HG02973 (cell line): ENCODE measurements at regions not wholly inside any gene's neighbourhood (a gene's known extent, or its start where the extent isn't known, plus 50 kb on each side); places are given as distances from the start of the nearest gene placed in this dataset.
"Not testable (repeated sequence)": the region's sequence is repeated elsewhere in the genome, so short reads cannot be mapped to it uniquely, and the experiment has no call there.

Experiments
- ATAC-seq: cut with Tn5 transposase; IDR thresholded peaks from one replicate; pipeline ENCODE4 v1.9.1; 2021; ENCODE audit warnings: moderate library complexity; ENCODE audit not compliant: unreplicated experiment

GRCh38 chr2:59851836-59852475 lies 701.5 kb downstream of the BCL11A start:
- no peak for ATAC-seq

GRCh38 chr2:59850554-59850953 lies 702.9 kb downstream of the BCL11A start:
- no peak for ATAC-seq

GRCh38 chr2:59833941-59834340 lies 719.5 kb downstream of the BCL11A start:
- no peak for ATAC-seq

- ATAC-seq, result no peak
Observed at GRCh38 chr2:59830601-59831000, 722.9 kb downstream of the BCL11A start.

GRCh38 chr2:59827677-59828076 lies 725.8 kb downstream of the BCL11A start:
- no peak for ATAC-seq

- ATAC-seq, result no peak
Observed at GRCh38 chr2:59826177-59826576, 727.3 kb downstream of the BCL11A start.

GRCh38 chr2:59824314-59824713 lies 729.1 kb downstream of the BCL11A start:
- no peak for ATAC-seq

- no peak for ATAC-seq
Observed at GRCh38 chr2:59816075-59816474, 737.4 kb downstream of the BCL11A start.

- ATAC-seq, result not testable (repeated sequence)
Observed at GRCh38 chr2:59810283-59810682, 743.2 kb downstream of the BCL11A start.

- ATAC-seq, result no peak
Observed at GRCh38 chr2:59806486-59806885, 747.0 kb downstream of the BCL11A start.

- no peak for ATAC-seq
Observed at GRCh38 chr2:59804732-59805131, 748.7 kb downstream of the BCL11A start.

GRCh38 chr2:59803586-59803985 lies 749.9 kb downstream of the BCL11A start:
- ATAC-seq, result no peak

GRCh38 chr2:59798687-59799232 lies 754.7 kb downstream of the BCL11A start:
- ATAC-seq, result no peak

GRCh38 chr2:59791004-59791618 lies 762.3 kb downstream of the BCL11A start:
- ATAC-seq, result no peak

GRCh38 chr2:59790186-59791003 lies 763.1 kb downstream of the BCL11A start:
- ATAC-seq, result no peak

GRCh38 chr2:59789523-59789922 lies 763.9 kb downstream of the BCL11A start:
- ATAC-seq, result no peak

- no peak for ATAC-seq
Observed at GRCh38 chr2:59787095-59787494, 766.4 kb downstream of the BCL11A start.

GRCh38 chr2:59786684-59787083 lies 766.8 kb downstream of the BCL11A start:
- ATAC-seq, result no peak

GRCh38 chr2:59779571-59779970 lies 773.9 kb downstream of the BCL11A start:
- ATAC-seq, result no peak

GRCh38 chr2:59777120-59777519 lies 776.3 kb downstream of the BCL11A start:
- ATAC-seq, result no peak

- no peak for ATAC-seq
Observed at GRCh38 chr2:59776726-59777008, 776.8 kb downstream of the BCL11A start.
